NCI-H1436 (cell line): ENCODE measurements at regions not wholly inside any gene's neighbourhood (a gene's known extent, or its start where the extent isn't known, plus 50 kb on each side); places are given as distances from the start of the nearest gene placed in this dataset.
"Not testable (repeated sequence)": the region's sequence is repeated elsewhere in the genome, so short reads cannot be mapped to it uniquely, and the experiment has no call there.

Experiments
- DNase-seq: peaks from one replicate; lab custom pipeline; 2025; lab: John Stamatoyannopoulos, UW

DNA sequence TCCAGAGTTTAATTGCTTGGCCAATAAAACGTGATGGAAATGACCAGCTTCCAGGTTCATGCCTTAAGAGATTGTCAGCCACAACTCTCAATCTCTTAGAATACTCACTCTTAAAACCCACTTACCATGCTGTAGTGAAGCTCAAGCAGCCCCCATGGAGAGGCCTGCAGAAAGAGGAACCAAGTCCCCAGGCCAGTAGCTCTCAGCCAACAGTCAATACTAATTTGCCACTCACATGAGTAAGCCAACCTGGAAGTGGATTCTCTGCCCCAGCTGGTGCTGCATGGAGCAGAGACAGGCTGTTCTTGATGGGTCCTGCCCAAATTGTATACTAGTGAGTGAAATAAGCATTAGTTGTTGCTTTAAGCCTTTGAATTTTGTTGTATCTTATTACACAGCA, 155.9 kb downstream of the OXSM start:
- no peak for DNase-seq

DNA sequence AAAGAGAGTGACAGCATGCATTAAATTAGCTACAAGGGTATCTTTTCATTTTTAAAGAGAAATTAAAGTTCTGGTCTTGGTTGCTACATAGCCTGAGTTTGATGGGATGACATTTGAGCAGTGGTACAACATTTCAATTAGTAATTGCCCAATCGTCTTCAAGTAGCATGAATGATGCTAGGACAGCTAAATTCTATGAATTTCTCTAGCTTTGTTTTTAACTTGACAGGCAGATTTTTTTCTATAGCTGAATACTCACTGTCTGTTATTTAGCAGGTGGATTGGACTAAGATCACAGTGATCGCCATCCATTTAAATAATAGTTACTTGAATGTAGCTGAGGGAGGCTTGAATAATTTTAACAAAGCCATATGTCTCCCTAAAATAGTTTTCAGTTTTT, 162.2 kb downstream of the OXSM start:
- DNase-seq, result no peak

DNA sequence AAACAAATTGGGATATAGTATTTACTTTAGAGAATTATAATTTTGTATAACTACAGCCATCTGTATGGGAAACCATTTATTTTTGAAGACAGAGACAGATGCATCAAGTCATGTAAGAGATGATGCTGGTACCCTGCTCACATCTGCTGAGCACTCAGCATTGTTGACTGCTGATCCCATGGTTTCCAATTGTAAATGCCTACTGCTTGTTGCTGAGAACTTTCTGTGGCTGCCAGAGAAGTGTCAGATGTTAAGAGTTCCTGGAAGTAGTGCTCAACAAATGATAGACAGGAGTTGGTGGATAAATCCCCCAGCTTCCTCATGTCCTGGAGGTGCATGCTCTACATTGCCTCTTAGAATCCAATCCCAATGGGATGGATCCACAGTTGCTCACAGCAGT, 167.1 kb downstream of the OXSM start:
- no peak for DNase-seq

DNA sequence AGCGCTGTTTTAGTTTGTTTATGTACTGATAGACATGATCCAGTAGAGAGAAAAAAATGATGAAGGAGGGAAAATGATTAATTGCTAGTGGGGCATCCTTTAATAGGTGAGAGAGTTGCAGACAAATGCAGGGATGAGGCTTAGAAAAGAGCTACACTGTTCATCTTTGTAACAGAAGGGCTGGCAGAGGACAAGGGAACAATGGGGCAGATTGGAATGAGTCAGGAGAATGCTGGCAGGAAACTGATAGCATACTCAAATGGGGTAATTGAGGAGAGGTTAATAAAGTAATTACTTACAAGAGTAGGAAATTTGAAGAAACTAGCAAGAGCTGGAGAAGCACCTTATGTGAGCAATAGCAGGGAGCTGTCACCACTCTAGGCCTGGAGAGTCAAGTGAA, 170.9 kb downstream of the OXSM start:
- no peak for DNase-seq

DNA sequence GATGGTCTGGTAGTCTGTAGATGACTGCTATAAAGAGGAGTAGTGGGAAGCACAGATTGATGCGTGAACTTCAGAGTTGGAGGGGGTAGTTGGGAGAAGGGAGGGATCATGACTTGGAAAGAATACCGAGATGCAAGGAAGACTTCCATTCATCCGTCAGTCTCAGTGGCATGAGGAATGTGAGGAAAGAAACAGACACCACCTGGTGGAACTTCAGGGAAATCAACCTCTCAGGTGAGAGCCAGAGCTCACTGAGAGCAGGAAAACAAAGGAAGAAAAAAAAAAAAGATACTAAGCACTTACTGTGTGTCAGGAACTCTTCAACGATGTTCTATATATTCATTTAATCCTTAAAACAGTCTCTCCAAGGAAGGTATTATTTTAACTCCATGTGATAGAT, 172.4 kb downstream of the OXSM start:
- no peak for DNase-seq

DNA sequence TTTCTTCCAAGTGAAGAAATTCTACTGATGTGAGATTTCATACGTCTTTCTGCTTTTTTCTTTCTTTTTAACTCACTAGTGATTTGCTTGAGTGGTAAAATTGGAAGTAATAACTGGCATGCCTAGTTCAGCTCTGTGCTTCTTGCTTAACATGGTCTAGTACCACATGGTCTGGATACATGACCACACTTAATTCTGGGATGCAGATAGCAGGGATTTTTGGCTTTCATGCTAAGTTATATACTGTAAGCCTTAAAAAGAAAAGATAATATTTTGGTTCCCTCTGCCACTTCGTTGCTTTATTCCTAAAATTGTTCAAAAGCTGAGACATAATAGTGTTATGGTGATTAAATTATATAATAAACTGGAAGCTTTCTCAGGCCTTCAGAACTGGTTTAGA, 174.3 kb downstream of the OXSM start:
- no peak for DNase-seq

DNA sequence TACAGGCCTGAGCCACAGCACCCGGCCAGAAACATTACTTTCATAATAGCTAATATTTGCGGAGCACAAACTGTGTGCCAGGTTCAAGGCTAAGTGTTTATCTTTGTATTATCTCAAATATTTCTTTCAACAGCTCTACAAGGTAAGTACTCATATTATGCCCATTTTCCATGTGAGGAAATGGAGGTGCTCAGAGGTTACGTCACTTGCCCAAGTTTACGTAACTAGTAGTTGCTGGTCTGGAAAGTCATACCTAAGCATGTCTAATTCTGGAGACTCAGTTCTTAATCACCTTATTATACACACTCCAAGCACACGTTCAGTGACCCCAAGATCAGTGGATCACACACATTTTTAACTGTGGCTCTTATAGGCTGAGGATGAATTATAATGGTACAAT, 177.5 kb downstream of the OXSM start:
- no peak for DNase-seq

DNA sequence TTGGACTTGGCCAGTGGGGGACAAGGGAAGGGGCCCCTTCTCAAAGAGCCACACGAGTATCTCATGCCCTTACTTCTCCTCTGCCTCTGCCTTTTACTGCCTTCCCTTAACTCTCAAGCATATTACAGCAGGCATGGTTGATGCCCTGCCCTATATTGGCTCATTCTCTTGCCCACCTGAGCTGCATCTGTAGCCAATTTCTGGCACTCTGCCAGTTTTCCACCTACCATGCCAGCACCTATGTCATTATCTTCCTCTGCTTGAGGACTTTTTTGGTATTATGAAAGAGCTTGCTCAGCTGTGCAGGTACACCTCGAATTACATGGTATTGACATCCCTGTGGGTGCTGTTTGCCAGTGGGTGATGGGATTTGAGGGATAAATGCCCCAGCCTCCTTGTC, 181.8 kb downstream of the OXSM start:
- no peak for DNase-seq

DNA sequence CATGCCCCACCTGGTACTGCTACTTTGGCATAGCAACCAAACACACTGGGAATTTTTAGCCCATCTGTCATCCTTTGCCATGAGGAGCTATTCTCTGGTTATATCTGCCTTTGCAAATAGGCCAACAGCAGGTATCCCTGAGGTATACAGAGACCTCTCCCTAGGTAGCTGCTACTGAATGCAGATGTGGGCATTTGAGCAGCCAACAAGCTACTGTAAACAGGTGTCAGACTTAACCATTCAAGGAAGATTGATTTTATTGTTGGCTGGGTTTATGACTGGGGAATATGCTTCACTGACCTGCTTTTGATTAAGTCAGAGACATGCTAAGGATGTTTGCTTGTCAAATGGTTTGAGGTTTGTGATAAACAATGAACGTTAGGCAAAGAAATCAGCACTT, 183.2 kb downstream of the OXSM start:
- no peak for DNase-seq

DNA sequence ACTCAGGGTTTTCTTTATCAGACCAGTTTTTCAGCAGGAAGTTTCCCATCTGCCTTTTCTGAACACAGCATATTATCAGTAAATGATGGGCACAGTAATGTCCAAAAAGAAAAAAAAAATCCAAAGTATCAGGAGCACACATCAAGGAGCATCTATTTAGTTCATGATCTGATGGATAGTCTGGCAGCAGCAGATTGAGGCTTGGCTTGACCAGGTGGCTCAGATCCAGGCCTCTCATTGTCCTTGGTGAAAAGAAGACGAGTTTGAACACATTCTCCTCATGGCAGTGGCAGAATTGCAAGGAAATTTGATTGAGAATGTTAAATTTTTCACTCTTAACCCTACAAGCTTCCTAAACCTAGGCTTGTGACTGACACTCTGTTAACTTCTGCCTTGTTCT, 192.9 kb downstream of the OXSM start:
- no peak for DNase-seq

DNA sequence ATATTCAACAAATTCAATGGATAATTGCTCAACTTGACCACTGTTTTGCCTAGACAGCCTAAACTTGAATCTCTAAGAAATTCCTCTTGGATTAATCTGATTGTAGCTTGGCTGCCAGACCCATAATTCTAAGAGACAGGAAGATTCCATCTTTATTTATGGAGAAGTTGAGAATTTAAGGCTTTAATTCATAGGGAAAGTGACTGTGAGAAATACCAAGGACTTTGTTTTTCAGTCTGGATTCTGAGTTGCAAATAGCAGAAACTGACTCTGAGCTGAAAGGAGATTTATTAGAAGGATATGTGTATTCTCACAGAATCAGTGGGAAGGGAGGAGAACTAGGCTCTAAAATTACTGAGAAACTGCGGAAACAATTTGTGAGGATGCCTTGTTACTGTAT, 195.7 kb downstream of the OXSM start:
- no peak for DNase-seq

DNA sequence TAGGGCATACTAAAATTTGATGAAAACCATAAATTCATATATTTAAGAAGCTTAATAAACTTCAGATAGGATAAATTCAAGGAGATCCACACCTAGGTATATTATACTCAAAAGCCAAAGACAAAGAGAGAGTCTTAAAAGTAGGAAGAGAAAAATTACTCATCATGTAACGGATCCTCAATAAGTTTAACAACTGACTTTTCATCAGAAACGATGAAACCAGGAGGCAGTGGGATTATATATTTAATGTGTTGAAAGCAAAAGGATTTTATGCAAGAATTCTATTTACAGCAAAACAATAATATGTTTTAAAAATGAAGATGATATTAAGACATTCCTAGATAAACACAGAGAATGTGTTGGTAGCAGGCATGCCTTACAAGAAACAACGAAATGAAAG, 202.7 kb downstream of the OXSM start:
- no peak for DNase-seq

DNA sequence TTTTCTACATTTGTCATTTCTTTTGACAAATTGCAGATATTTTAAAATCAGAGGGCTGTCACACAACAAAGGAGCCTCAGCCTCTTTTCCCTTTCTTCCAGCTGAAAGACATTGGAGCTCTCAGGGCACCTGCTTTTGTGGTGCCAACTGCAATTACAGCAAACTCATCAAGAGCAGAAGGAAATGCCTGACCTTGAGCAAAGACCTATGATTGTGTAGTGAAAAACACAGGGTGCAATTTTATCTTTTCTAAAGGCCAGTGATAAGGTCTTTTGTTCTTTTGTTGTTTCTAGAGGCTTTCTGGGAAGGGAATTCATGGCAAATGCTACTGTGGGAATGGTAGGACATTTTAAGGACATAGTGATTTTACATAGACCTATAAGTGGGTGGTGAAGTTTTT, 214.3 kb downstream of the OXSM start:
- DNase-seq, result no peak

DNA sequence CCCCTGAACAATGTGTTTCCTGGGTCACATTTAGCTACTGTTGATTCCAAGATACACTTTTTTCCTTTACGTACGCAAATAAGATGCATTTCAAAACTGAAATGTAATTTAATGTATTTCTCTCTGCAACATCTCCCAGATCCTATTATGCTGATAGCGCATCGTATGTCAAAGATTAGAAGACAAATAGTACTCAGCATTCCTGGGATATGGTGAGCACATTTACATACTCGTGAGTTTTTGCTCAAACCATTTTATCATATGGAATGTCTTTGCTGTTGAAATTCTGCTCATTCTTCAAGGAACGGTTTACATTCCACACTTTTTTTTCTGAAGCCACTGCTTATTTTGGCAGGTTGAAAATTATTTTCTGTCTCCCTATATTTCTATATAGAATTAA, 221.4 kb downstream of the OXSM start:
- no peak for DNase-seq

DNA sequence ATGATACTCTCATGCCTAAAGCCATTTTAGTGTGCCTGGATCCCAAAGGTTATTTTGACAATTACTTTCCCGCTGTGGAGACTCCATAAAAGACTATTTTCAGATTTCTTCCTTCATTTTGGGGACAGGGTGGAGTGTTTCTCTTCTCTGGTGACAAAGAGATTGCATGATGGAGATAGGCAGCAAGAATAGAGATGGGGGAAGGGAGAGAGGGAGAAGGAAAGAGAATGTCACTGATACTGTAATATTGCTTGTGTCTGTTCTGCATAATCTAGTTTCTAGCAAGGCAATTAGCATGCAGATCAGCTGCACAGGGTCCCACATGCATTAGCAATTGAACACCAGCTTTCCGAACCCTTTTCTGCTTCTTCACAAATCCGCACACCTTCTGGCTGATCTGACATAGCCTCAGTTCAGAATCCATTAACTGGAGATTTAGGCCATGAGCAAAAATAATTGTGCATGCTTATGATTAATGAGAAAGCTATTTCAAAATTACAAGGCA, 222.4 kb downstream of the OXSM start:
- DNase-seq, result no peak

DNA sequence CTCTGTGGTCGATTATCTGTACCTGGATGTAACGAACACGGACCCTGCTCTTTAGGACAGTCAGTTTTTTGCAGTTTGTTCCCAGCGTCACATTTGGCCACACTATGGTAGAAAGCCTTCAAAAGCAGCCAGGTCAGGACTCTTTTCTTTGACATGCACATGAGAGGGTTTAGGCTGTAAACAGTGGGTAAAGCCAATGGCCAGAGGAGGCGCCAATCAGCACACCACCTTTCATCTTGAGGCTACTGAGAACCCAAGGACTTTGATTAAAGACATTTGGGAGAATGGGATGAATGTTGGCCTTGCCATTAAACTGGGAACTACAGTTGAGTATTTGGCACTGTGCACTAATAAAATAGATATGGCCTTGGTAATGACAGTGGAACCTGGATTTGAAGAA, 225.9 kb downstream of the OXSM start:
- no peak for DNase-seq

DNA sequence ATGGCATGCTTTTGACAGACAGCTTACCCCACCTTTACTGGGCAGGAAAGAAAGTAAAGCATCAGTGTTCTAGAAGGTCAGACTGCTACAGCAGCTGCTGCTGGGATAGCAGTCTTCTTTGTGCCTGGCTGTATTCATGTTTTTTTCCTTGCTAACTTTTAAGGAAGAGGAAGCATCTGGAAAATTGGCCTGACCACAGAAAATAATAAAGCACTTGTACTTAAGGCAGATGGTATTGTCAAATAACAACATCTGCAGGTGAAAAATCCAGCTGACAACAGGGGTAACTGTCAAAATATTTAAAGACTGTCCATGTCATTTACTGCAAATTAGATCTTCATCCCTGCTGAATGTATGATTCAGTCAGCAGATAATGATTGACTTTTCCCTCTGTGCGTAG, 229.0 kb downstream of the OXSM start:
- no peak for DNase-seq

DNA sequence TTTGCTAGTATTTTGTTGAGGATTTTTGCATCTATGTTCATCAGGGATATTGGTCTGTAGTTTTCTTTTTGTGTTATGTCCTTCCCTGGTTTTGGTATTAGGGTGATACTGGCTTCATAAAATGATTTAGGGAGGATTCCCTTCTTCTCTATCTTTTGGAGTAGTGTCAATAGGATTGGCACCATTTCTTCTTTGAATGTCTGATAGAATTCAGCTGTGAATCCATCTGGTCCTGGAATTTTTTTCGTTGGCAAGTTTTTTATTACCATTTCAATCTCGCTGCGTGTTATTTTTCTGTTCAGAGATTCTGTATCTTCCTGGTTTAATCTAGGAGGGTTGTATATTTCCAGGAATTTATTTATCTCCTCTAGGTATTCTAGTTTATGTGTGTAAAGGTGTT, 234.3 kb downstream of the OXSM start:
- DNase-seq, result not testable (repeated sequence)

DNA sequence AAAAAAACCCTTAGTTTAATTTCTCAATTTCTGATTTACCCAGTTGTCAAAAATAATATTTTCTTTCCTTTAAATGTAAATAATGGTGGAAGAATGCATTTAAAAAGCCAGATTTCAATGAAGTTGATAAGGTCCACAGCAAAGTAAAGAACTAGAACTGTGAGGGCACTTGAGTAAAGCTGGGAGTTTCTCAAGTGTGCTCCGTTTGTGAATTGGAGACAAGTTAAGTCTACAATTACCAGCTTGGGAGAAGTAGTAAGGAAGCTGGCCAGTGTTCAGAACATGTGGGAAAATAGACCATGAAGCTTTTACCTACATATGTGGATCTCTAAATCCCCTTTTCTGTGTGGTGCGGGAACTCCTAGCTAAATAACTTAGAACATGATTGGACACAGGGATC, 239.4 kb downstream of the OXSM start:
- no peak for DNase-seq

DNA sequence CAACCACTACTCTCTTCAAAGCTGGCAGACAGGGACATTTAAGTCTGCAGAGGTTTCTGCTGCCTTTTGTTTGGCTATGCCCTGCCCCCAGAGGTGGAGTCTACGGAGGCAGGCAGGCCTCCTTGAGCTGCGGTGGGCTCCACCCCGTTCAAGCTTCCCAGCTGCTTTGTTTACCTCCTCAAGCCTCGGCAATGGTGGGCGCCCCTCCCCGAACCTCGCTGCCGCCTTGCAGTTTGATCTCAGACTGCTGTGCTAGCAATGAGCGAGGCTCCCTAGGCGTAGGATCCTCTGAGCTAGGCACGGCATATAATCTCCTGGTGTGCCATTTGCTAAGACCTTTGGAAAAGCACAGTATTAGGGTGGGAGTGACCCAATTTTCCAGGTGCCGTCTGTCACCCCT, 252.2 kb downstream of the OXSM start:
- not testable (repeated sequence) for DNase-seq

DNA sequence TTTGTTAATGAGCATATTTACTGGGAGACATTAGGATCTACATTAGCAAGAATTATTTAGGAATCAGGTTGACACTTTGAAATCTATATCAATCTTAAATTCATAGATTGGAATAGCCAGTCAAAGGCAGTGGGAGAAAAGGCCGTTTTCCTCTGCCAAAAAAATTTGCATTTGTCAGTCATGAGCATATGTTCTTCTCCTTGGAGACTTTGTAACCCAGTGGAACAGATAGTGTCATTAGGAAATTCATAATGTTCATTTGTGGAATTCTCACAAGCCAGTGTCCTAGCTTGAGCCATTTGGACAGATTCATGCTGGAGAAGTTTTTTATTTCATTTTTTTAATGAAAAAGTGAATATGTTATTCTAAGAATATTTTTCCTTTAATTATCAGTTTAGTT, 260.1 kb downstream of the OXSM start:
- no peak for DNase-seq

DNA sequence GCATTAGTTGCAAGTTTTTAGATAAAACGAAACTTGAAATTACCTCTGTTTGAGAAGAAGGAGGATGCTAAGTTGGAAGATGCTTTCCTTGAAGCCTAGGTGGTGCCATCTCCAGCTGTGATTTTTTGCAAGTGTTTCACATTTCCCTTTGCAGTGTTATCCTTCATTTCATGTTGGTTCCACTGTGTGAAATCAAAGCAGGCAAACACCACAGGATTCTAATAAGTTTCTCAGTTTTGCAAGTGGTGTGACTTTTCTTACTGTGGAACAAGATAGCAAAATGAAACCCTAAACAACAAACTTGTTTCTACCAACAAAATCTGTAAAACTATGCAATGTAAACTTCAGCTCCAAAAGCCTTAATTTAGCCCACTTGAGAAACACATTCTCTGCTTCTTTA, 260.9 kb downstream of the OXSM start:
- DNase-seq, result no peak

DNA sequence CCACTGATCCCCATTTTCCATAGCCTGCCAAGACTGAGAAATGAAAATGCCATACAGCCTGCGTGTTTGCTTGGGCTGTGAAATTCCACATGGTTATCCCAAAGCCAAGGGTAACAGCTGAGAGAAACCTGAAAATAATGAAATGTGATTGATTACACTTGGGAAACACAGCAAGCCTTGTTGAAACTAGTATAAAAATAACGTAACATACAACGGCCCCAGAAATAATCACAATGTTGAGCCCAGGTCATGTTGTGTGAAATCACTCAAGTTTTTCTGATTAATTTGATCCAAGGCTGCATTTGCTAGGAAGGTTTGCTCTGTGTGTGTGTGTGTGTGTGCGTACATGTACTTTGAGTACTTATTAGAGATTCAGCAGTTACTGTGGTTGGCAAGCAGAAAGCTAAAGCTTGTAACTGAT, 269.0 kb downstream of the OXSM start:
- DNase-seq, result no peak

DNA sequence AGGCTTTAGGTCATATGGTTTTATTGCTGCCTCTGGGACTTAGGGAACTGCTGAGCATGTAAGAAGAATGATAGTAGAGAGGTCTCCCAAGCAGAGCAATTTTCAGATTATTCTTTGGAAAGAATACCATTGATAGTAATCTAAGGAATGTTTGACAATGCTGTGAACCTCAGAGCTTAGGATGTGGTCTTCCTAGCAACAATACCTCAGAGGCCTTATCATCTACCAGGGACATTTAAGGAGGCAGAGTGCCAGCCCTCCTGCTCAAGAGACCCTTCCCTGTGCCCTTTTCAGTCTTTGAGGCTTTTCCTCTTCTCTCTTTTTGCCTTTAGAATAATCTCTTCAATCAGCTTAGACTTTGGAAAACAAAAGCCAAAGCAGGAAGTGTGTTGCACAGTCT, 272.1 kb downstream of the OXSM start:
- DNase-seq, result no peak

DNA sequence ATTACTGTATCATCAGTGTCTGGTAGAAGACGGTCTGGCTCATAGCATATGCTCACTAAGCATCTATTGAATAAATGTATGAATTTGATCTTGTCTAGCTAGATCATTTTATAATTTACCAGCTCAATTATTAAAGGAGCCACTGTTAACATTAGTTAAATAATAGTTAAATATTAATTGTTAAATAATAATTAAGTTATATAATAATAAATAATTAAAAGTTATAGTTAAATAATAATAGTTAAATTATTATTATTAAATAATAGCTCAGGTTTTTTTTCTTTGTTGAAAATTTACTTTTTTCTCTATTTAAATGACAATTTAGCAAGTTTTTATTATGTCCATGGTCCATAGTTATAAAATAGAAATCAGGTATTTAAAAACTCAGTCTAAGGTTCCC, 274.4 kb downstream of the OXSM start:
- no peak for DNase-seq
